Neural cell (in vitro differentiated cells): ENCODE measurements at regions not wholly inside any gene's neighbourhood (a gene's known extent, or its start where the extent isn't known, plus 50 kb on each side); places are given as distances from the start of the nearest gene placed in this dataset.

ENCODE experiments used
- H2AFZ ChIP-seq: fragments of 200-600, 300-800 bp; sonication (generic), shearing (Covaris generic); 2 replicates; pipeline ENCODE4 v1.6.0; 2014; ENCODE audit warnings: low read depth, mild to moderate bottlenecking, antibody characterized with exemption, low read length, moderate library complexity
- H3F3A ChIP-seq: fragments of 200-600 bp; shearing (Covaris generic); 2 replicates; pipeline ENCODE4 v1.6.1; 2016; ENCODE audit warnings: mild to moderate bottlenecking, moderate library complexity, mixed read lengths, antibody characterized with exemption, low read length; ENCODE audit not compliant: insufficient read depth, poor library complexity, severe bottlenecking
- H3K27ac ChIP-seq: fragments of 200-600, 300-800 bp; sonication (generic), shearing (Covaris generic); 2 replicates; pipeline ENCODE4 v1.5.1; 2014; ENCODE audit warnings: mild to moderate bottlenecking, low read length, moderate library complexity
- H3K27me3 ChIP-seq: fragments of 300-800, 200-600 bp; sonication (generic), shearing (Covaris generic); 2 replicates; pipeline ENCODE4 v1.6.0; 2014; ENCODE audit warnings: mild to moderate bottlenecking, low read depth, low read length, moderate library complexity; ENCODE audit not compliant: insufficient read depth
- H3K36me3 ChIP-seq: fragments of 300-800, 200-600 bp; sonication (generic), shearing (Covaris generic); 2 replicates; pipeline ENCODE4 v1.5.1; 2014; ENCODE audit warnings: mild to moderate bottlenecking, antibody characterized with exemption, low read length, moderate library complexity; ENCODE audit not compliant: insufficient read depth
- H3K4me2 ChIP-seq: fragments of 300-800, 200-600 bp; sonication (generic), shearing (Covaris generic); 2 replicates; pipeline ENCODE4 v1.6.0; 2014; ENCODE audit warnings: mild to moderate bottlenecking, low read length
- H3K4me3 ChIP-seq: fragments of 300-800, 200-600 bp; sonication (generic), shearing (Covaris generic); 2 replicates; pipeline ENCODE4 v1.5.1; 2014; ENCODE audit warnings: mild to moderate bottlenecking, low read length, moderate library complexity
- H3K79me2 ChIP-seq: fragments of 200-600 bp; shearing (Covaris generic); replicated peaks from 2 replicates; pipeline ENCODE4 v1.6.0; 2014; ENCODE audit warnings: mild to moderate bottlenecking, low read length, moderate library complexity; ENCODE audit not compliant: insufficient read depth
- H3K9ac ChIP-seq: fragments of 300-800, 200-600 bp; sonication (generic), shearing (Covaris generic); 2 replicates; pipeline ENCODE4 v1.6.1; 2016; ENCODE audit warnings: mild to moderate bottlenecking, low read length, mixed read lengths
- H3K9me2 ChIP-seq: fragments of 200-600 bp; shearing (Covaris generic); 2 replicates; pipeline ENCODE4 v1.6.1; 2016; ENCODE audit warnings: mild to moderate bottlenecking, low read length, mixed read lengths; ENCODE audit not compliant: insufficient read depth
- H3K9me3 ChIP-seq: fragments of 200-600, 300-800 bp; sonication (generic), shearing (Covaris generic); 2 replicates; pipeline ENCODE4 v1.6.1; 2016; ENCODE audit warnings: mild to moderate bottlenecking, mixed run types, low read length, moderate library complexity, mixed read lengths
- H4K20me1 ChIP-seq: fragments of 200-600 bp; shearing (Covaris generic); 2 replicates; pipeline ENCODE4 v1.6.1; 2016; ENCODE audit warnings: mild to moderate bottlenecking, mixed run types; ENCODE audit not compliant: insufficient read depth
- CTCF ChIP-seq: fragments of 450-650 bp; IDR thresholded peaks from 2 replicates; pipeline ENCODE4 v1.5.1; 2014; ENCODE audit warnings: antibody characterized with exemption, mild to moderate bottlenecking, moderate library complexity; ENCODE audit not compliant: poor library complexity, severe bottlenecking
- EP300 ChIP-seq: fragments of 450-650 bp; conservative IDR thresholded peaks from 2 replicates; pipeline ENCODE4 v1.6.1; 2014; ENCODE audit warnings: antibody characterized with exemption, mild to moderate bottlenecking, moderate library complexity; ENCODE audit not compliant: poor library complexity, severe bottlenecking
- EZH2 ChIP-seq: fragments of 200-600, 300-800 bp; shearing (Covaris generic), sonication (generic); IDR thresholded peaks from 2 replicates; pipeline ENCODE4 v1.6.1; 2014; ENCODE audit warnings: antibody characterized with exemption, low read length, borderline replicate concordance, mild to moderate bottlenecking; ENCODE audit not compliant: insufficient read depth, poor library complexity, severe bottlenecking
- MXI1 ChIP-seq: fragments of 450-650 bp; conservative IDR thresholded peaks from 2 replicates; pipeline ENCODE4 v1.6.1; 2014; ENCODE audit warnings: antibody characterized with exemption, mild to moderate bottlenecking; ENCODE audit not compliant: poor library complexity, severe bottlenecking
- POLR2AphosphoS5 ChIP-seq: IDR thresholded peaks from 2 replicates; pipeline ENCODE4 v1.6.1; 2012
- RAD21 ChIP-seq: fragments of 450-650 bp; conservative IDR thresholded peaks from 2 replicates; pipeline ENCODE4 v1.6.1; 2014; ENCODE audit warnings: antibody characterized with exemption, mild to moderate bottlenecking, moderate library complexity
- REST ChIP-seq: IDR thresholded peaks from 2 replicates; pipeline ENCODE4 v1.6.1; 2012; ENCODE audit warnings: borderline replicate concordance
- SMC3 ChIP-seq: fragments of 450-650 bp; conservative IDR thresholded peaks from 2 replicates; pipeline ENCODE4 v1.6.1; 2014; ENCODE audit warnings: antibody characterized with exemption, mild to moderate bottlenecking, moderate library complexity; ENCODE audit not compliant: poor library complexity
- TAF1 ChIP-seq: IDR thresholded peaks from 2 replicates; pipeline ENCODE4 v1.6.1; 2012; ENCODE audit warnings: low read depth

GRCh38 chr1:178576841-178577240 lies 63.9 kb downstream of the TEX35 start:
- Histone ChIP-seq H3F3A (no peaks in the 10 kb centered on the region), H3K27me3 (no peaks in the 10 kb centered on the region), H3K9ac (no peak overlapping the region), H3K4me2 (no peak overlapping the region), H3K9me3 (no peaks in the 10 kb centered on the region), H2AFZ (no peak overlapping the region), H3K4me3 (no peak overlapping the region), H3K79me2 (no peaks in the 10 kb centered on the region), H3K9me2 (no peaks in the 10 kb centered on the region), H3K27ac (no peak overlapping the region), H4K20me1 (no peaks in the 10 kb centered on the region), H3K36me3 (no peaks in the 10 kb centered on the region)
- no peak for TF ChIP-seq CTCF
- no peak for TF ChIP-seq POLR2AphosphoS5
- TF ChIP-seq SMC3: no peak

GRCh38 chr1:178577882-178578281 lies 65.0 kb downstream of the TEX35 start:
- H3K36me3 ChIP-seq: no peaks in the 10 kb centered on the region
- H3K9me2 ChIP-seq: no peaks in the 10 kb centered on the region
- TF ChIP-seq MXI1 (no peak), CTCF (no peak), SMC3 (no peak), RAD21 (no peak), TAF1 (no peak), EP300 (no peak), EZH2 (no peak), REST (no peak), POLR2AphosphoS5 (no peak)
- H3K79me2 ChIP-seq: no peaks in the 10 kb centered on the region
- H3K4me2 ChIP-seq: no peak overlapping the region
- H3F3A ChIP-seq: no peaks in the 10 kb centered on the region
- no peak overlapping the region for H3K27ac ChIP-seq
- H3K4me3 ChIP-seq: no peak overlapping the region
- no peak overlapping the region for H2AFZ ChIP-seq
- no peaks in the 10 kb centered on the region for H3K27me3 ChIP-seq
- H3K9ac ChIP-seq: no peak overlapping the region
- no peaks in the 10 kb centered on the region for H4K20me1 ChIP-seq
- H3K9me3 ChIP-seq: no peaks in the 10 kb centered on the region
